H1 (cell line): ENCODE measurements at regions not wholly inside any gene's neighbourhood (a gene's known extent, or its start where the extent isn't known, plus 50 kb on each side); places are given as distances from the start of the nearest gene placed in this dataset.

Source experiments
- CTCF ChIA-PET: fragments of 300-600 bp; sonication (Branson Sonifier 250); formaldehyde crosslinking; loops from one replicate; lab custom pipeline; 2021; ENCODE audit not compliant: partially characterized antibody; lab: Charles Lee
- POLR2A ChIA-PET: fragments of 300-600 bp; sonication (Branson Sonifier 250); formaldehyde crosslinking; loops from one replicate; lab custom pipeline; 2021; ENCODE audit warnings: inconsistent platforms; ENCODE audit not compliant: partially characterized antibody; lab: Charles Lee
- DNase-seq, 2 experiments: peaks; one replicate each; pipeline versions ENCODE4 v3.0.0 to v3.0.0-alpha.2; 2010 to 2022; ENCODE audit warnings: low spot score in 2 of 2, low read depth in 1 of 2, mixed read lengths in 1 of 2
- FAIRE-seq: peaks from 2 replicates; lab custom pipeline; 2011; peaks lifted over from hg19 to GRCh38; lab: Jason Lieb, UNC
- H2AFZ ChIP-seq: 2 replicates; pipeline ENCODE4 v1.8.1; 2012; ENCODE audit warnings: low read length, inconsistent platforms
- H2AK5ac ChIP-seq: 2 replicates; pipeline ENCODE4 v1.6.1; 2013; ENCODE audit warnings: low read depth, low read length
- H2BK120ac ChIP-seq: replicated peaks from 2 replicates; pipeline ENCODE3; 2013; ENCODE audit warnings: low read depth, low read length, inconsistent platforms
- H2BK12ac ChIP-seq: 2 replicates; pipeline ENCODE4 v1.6.1; 2013; ENCODE audit warnings: low read depth, low read length
- H2BK15ac ChIP-seq: 2 replicates; pipeline ENCODE4 v1.6.1; 2013; ENCODE audit warnings: low read length
- H2BK20ac ChIP-seq: 2 replicates; pipeline ENCODE4 v1.6.1; 2013; ENCODE audit warnings: low read length
- H2BK5ac ChIP-seq: 2 replicates; pipeline ENCODE4 v1.6.1; 2013; ENCODE audit warnings: low read depth, low read length
- H3K14ac ChIP-seq: 2 replicates; pipeline ENCODE4 v1.6.1; 2013; ENCODE audit warnings: inconsistent platforms; ENCODE audit not compliant: insufficient read length
- H3K18ac ChIP-seq: 2 replicates; pipeline ENCODE4 v1.6.1; 2013; ENCODE audit warnings: low read length; ENCODE audit errors: extremely low read depth
- H3K23ac ChIP-seq: 2 replicates; pipeline ENCODE4 v1.6.1; 2013; ENCODE audit warnings: inconsistent platforms; ENCODE audit not compliant: insufficient read length
- H3K23me2 ChIP-seq: 2 replicates; pipeline ENCODE4 v1.6.1; 2013; ENCODE audit warnings: low read depth, low read length
- H3K27ac ChIP-seq: 2 replicates; pipeline ENCODE4 v1.6.1; 2011; ENCODE audit warnings: low read depth, low read length, inconsistent platforms
- H3K27me3 ChIP-seq, 4 experiments: replicated peaks in 1 of 4; 1 replicate in 1 of 4; 2 replicates in 3 of 4; pipeline versions ENCODE4 v1.6.1 to v1.8.1; 2011 to 2013; ENCODE audit warnings: low read length in 3 of 4, mild to moderate bottlenecking in 3 of 4, inconsistent platforms in 2 of 4, mixed read lengths in 2 of 4, moderate library complexity in 1 of 4; ENCODE audit not compliant: control insufficient read depth in 3 of 4, insufficient read depth in 3 of 4; ENCODE audit errors: extremely low read depth in 1 of 4
- H3K36me3 ChIP-seq, 4 experiments: 2 replicates each; pipeline versions ENCODE4 v1.6.1 to v1.8.1; 2011 to 2013; ENCODE audit warnings: mild to moderate bottlenecking in 4 of 4, low read length in 3 of 4, moderate library complexity in 2 of 4, control low read depth in 1 of 4, inconsistent platforms in 1 of 4; ENCODE audit not compliant: insufficient read depth in 4 of 4, control insufficient read depth in 2 of 4
- H3K4ac ChIP-seq: replicated peaks from 2 replicates; pipeline ENCODE3; 2013; ENCODE audit warnings: low read length, low read depth, mixed read lengths, inconsistent platforms; ENCODE audit not compliant: insufficient read length
- H3K4me1 ChIP-seq, 4 experiments: replicated peaks in 1 of 4; 1 replicate in 1 of 4; 2 replicates in 3 of 4; pipeline versions ENCODE4 v1.6.1 to v1.8.1; 2011 to 2013; ENCODE audit warnings: low read length in 3 of 4, inconsistent platforms in 2 of 4, mixed read lengths in 1 of 4; ENCODE audit not compliant: insufficient read depth in 4 of 4, control insufficient read depth in 3 of 4
- H3K4me2 ChIP-seq, 2 experiments: 2 replicates each; pipeline versions ENCODE4 v1.6.1 to v1.8.1; 2011 to 2013; ENCODE audit warnings: low read depth in 2 of 2, low read length in 2 of 2, control low read depth in 1 of 2, inconsistent platforms in 1 of 2, mild to moderate bottlenecking in 1 of 2; ENCODE audit not compliant: insufficient read depth in 1 of 2
- H3K4me3 ChIP-seq, 4 experiments: fragments of 200-600, 300-600 bp in 1 of 4; sonication (generic), shearing (Covaris generic), sonication (Bioruptor Twin) in 1 of 4; 2 replicates each; pipeline versions ENCODE4 v1.5.1 to v1.8.1; 2011 to 2016; ENCODE audit warnings: low read length in 4 of 4, low read depth in 3 of 4, control low read depth in 2 of 4, inconsistent platforms in 2 of 4, mild to moderate bottlenecking in 2 of 4, mixed read lengths in 1 of 4, moderate library complexity in 1 of 4; ENCODE audit not compliant: insufficient read depth in 2 of 4; ENCODE audit errors: extremely low read depth in 1 of 4
- H3K56ac ChIP-seq: replicated peaks from 2 replicates; pipeline ENCODE3; 2013; ENCODE audit warnings: low read depth, mild to moderate bottlenecking, mixed read lengths, low read length, inconsistent platforms; ENCODE audit not compliant: insufficient read length
- H3K79me1 ChIP-seq: 2 replicates; pipeline ENCODE4 v1.6.1; 2013; ENCODE audit warnings: low read depth, low read length, control low read depth
- H3K79me2 ChIP-seq, 2 experiments: 2 replicates each; pipeline versions ENCODE4 v1.6.1 to v1.8.1; 2012 to 2013; ENCODE audit warnings: low read length in 2 of 2, mild to moderate bottlenecking in 2 of 2, inconsistent platforms in 1 of 2; ENCODE audit not compliant: insufficient read depth in 2 of 2, control insufficient read depth in 1 of 2
- H3K9ac ChIP-seq, 4 experiments: replicated peaks in 1 of 4; 1 replicate in 1 of 4; 2 replicates in 3 of 4; pipeline versions ENCODE4 v1.6.1 to v1.8.1; 2011 to 2013; ENCODE audit warnings: low read depth in 3 of 4, low read length in 3 of 4, control low read depth in 2 of 4, mild to moderate bottlenecking in 2 of 4, moderate library complexity in 2 of 4, inconsistent platforms in 1 of 4; ENCODE audit errors: extremely low read depth in 1 of 4
- H3K9me3 ChIP-seq, 2 experiments: 2 replicates each; pipeline versions ENCODE4 v1.6.1 to v1.8.1; 2012 to 2013; ENCODE audit warnings: mild to moderate bottlenecking in 2 of 2, moderate library complexity in 2 of 2, control low read depth in 1 of 2, inconsistent platforms in 1 of 2, low read depth in 1 of 2, low read length in 1 of 2, mixed read lengths in 1 of 2; ENCODE audit not compliant: insufficient read depth in 2 of 2
- H4K20me1 ChIP-seq, 2 experiments: replicated peaks in 1 of 2; 2 replicates each; pipeline versions ENCODE3 to v1.8.1; 2011 to 2013; ENCODE audit warnings: inconsistent platforms in 2 of 2, low read length in 2 of 2, mild to moderate bottlenecking in 1 of 2; ENCODE audit not compliant: insufficient read depth in 2 of 2, control insufficient read depth in 1 of 2
- H4K5ac ChIP-seq: 2 replicates; pipeline ENCODE4 v1.6.1; 2013; ENCODE audit warnings: low read length, low read depth, mixed read lengths, inconsistent platforms; ENCODE audit not compliant: insufficient read length
- H4K8ac ChIP-seq: 2 replicates; pipeline ENCODE4 v1.8.0; 2013; ENCODE audit warnings: mild to moderate bottlenecking, moderate library complexity, low read length, inconsistent platforms; ENCODE audit not compliant: insufficient read depth; ENCODE audit errors: extremely low read depth
- H4K91ac ChIP-seq: replicated peaks from 2 replicates; pipeline ENCODE3; 2013; ENCODE audit warnings: low read length, mixed read lengths, inconsistent platforms; ENCODE audit not compliant: insufficient read length
- EP300 ChIP-seq, 2 experiments: IDR thresholded peaks; 1 replicate in 1 of 2; 2 replicates in 1 of 2; pipeline ENCODE4 v1.6.1; 2011 to 2012; ENCODE audit warnings: low read depth in 2 of 2, low read length in 2 of 2, mild to moderate bottlenecking in 2 of 2, borderline replicate concordance in 1 of 2, inconsistent platforms in 1 of 2, moderate library complexity in 1 of 2
- TCF12 ChIP-seq: IDR thresholded peaks from 2 replicates; pipeline ENCODE4 v1.6.1; 2011; ENCODE audit warnings: low read depth, mild to moderate bottlenecking, low read length
- YY1 ChIP-seq: IDR thresholded peaks from 2 replicates; pipeline ENCODE4 v1.6.1; 2011; ENCODE audit warnings: low read depth, mild to moderate bottlenecking, low read length
- ZNF274 ChIP-seq: IDR thresholded peaks from 2 replicates; pipeline ENCODE4 v1.7.0; 2012; ENCODE audit warnings: low read length, borderline replicate concordance; ENCODE audit errors: extremely low read depth
- WGBS, 2 experiments: shearing (Covaris generic) in 1 of 2; methylation state at CpG; one replicate each; pipeline versions ENCODE4 v1.1.6 to v1.1.7; 2013 to 2015; ENCODE audit warnings: low lambda C conversion rate in 2 of 2, mixed read lengths in 2 of 2, inconsistent platforms in 1 of 2, low coverage in 1 of 2, missing lambda C conversion rate in 1 of 2; ENCODE audit not compliant: insufficient replicate concordance in 2 of 2, insufficient coverage in 1 of 2, insufficient read length in 1 of 2; ENCODE audit errors: extremely low coverage in 1 of 2, missing lambda C conversion rate in 1 of 2; 5-methylcytosine and 5-hydroxymethylcytosine counted together

DNA sequence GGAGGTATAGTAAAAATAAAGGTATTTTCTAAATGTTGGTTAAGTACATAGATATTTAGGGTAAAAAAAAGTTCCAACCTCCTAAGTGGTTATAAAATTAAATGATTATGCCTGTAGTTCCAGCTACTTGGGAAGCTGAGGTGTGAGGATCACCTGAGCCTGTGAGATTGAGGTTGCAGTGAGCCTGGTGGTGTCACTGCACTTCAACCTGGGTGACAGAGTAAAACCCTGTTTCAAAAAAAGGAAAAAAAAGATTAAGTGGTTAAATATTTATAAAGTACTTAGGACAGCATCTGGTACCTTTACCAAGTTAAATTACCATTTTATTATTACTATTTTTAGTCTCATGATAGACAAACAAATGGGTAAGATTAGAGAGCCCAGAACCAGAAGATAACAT, 1801.0 kb downstream of the C4orf33 start (continued):
- no peak for TF ChIP-seq YY1
- no peak for TF ChIP-seq TCF12

DNA sequence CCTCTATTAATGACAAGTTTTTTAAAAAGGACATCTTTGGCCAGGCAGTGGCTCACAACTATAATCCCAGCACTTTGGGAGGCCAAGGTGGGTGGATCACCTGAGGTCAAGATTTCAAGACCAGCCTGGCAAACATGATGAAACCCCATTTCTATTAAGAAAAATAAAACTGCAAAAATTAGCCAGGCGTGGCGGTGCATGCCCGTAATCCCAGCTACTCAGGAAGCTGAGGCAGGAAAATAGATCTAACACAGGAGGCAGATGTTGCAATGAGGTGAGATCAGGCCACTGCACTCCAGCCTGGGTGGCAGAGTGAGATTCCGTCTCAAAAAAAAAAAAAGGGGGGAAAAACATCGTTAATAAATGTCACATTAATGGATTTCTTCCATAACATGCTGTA, 1805.4 kb downstream of the C4orf33 start:
- H2BK15ac ChIP-seq = no peak overlapping the region
- no peak overlapping the region for H2BK12ac ChIP-seq
- no peak overlapping the region for H2BK5ac ChIP-seq
- H4K5ac ChIP-seq = no peak overlapping the region
- no peak overlapping the region for H3K4me3 ChIP-seq
- DNase-seq = no peak
- H3K79me2 ChIP-seq = no peaks in the 10 kb centered on the region
- WGBS, 2 experiments = 88% methylated on average over 5 of the region's 5 CpGs; no CpG with 5 or more reads in 1 of the 2 experiments
- no peaks in the 10 kb centered on the region for H3K4me1 ChIP-seq
- no peaks in the 10 kb centered on the region for H3K27me3 ChIP-seq
- no peaks in the 10 kb centered on the region for H3K36me3 ChIP-seq
- no peaks in the 10 kb centered on the region for H4K20me1 ChIP-seq
- no peak overlapping the region for H4K8ac ChIP-seq
- H3K4me2 ChIP-seq = no peak overlapping the region
- ChIA-PET CTCF (no interaction called here), POLR2A (no interaction called here)
- H3K14ac ChIP-seq = no peak overlapping the region
- no peak overlapping the region for H3K27ac ChIP-seq
- no peak overlapping the region for H3K4ac ChIP-seq
- no peak overlapping the region for H3K9ac ChIP-seq
- H2BK120ac ChIP-seq = no peak overlapping the region
- no peak for FAIRE-seq
- no peak overlapping the region for H4K91ac ChIP-seq
- H3K56ac ChIP-seq = no peak overlapping the region
- H3K9me3 ChIP-seq = no peaks in the 10 kb centered on the region
- H3K23me2 ChIP-seq = no peaks in the 10 kb centered on the region
- H2AFZ ChIP-seq = no peak overlapping the region
- no peaks in the 10 kb centered on the region for H3K79me1 ChIP-seq
- no peak overlapping the region for H2AK5ac ChIP-seq
- no peak overlapping the region for H3K18ac ChIP-seq
- no peak overlapping the region for H2BK20ac ChIP-seq
- no peak overlapping the region for H3K23ac ChIP-seq
- TF ChIP-seq ZNF274 = no peak
- TF ChIP-seq EP300 (IDR thresholded peaks at IDR 0.05; ENCODE audit: borderline replicate concordance in 1 of 2, low read depth in 2 of 2, low read length in 2 of 2) = no peak
